ENCODE measurements at regions not wholly inside any gene's neighbourhood (a gene's known extent, or its start where the extent isn't known, plus 50 kb on each side); places are given as distances from the start of the nearest gene placed in this dataset.
A peak's percentile ranks its signal among the peaks of the same experiment; 100 is the strongest.

DNA sequence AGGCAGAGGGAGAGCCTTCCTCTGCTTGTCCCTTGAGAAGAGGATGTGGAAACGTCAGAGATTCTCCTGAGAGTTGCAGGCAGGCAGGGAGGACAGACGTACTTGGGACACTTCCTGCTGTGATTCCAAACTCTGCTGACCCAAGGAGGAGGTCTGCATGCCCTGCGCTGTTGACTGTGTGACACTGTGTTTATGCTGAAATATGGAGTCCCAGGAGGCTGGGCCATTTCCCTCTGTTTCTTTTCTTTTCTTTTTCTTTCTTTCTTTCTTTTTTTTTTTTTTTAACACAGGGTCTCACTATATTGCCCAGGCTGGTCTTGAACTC, 63.5 kb upstream of the BHLHE23 start:
- DNase-seq, result no peak

GRCh38 chr20:63068711-63069367, 62.1 kb upstream of the BHLHE23 start:
- no peak for DNase-seq

- DNase-seq, result no peak
Observed at GRCh38 chr20:63067721-63068560, 61.2 kb upstream of the BHLHE23 start.

DNA sequence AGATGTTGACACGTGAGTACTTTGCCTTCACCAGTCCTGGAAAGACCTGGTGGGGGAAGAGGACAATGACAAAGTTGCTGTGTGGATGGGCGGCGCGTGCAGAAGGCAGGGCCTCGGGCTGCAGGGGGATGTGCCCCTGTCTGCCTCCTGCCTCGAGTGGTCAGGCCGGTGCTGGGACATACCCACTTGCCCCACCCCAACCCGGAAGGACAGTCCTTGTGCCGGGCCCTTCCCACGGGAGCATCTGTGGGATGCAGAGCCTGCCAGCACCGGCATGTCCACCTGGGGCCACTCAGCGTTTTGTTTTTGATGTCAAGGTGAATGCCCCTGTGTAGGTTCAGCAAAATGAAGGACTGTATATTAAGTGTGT, 60.5 kb upstream of the BHLHE23 start:
- DNase-seq, result no peak

DNA sequence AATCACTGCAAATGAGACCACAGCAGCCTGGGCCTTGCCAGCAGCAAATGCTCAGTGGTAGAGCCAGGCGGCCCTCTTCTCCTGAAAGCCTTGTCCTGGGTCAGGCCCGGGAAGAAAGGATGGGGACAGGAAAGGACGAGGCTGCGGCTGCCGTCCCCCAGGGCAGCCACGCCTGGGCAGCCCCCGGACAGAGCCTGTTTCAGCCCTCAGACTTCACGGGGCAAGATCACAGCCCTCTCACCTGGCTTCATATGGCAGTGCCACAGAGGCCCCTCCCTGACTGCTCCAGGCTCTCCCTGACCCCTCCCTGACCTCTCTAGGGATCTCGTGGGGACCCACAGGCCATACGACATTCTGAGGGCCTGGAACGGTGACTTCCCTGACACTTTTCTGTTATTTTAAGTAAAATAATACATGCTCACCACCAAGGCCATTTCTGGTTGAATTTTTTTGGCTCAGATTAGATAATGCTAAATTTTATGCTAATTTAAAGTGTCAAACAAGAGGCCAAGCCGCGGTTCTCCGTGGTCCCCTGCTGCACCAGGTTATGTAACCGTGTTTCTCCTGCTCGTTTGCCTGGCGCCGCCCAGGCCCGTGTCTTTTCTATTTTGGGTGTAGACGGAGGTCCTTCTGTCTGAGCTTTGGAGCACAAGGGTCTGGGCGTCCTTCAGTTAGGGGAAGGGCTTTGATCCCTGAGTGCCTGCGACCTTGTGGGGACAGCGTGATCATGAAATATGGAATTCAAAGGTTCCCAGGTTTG, 59.9 kb upstream of the BHLHE23 start:
- no peak for DNase-seq

DNA sequence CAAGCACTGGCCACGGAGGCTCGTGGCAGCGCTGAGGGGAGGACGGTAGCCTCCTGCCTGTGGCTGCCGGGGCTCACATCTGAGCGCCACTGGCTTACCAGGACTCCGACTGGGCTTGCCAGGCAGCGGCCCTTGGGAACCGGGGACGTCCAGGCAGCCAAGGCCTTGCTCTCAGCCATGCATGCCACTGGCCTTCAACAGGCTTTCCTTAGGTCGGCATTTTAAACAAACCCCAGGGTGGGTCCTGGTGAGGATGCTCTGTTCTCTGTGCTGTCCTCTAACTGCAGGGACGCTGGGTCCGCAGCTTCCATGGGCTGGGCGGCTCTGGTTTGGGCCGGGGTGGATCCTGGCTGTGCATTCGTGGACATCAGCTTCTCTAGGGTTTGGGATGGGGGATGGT, 59.1 kb upstream of the BHLHE23 start:
- no peak for DNase-seq

- peak in 1 of 5 donors; percentile 2 for DNase-seq
Observed at GRCh38 chr20:63064745-63065711, 58.3 kb upstream of the BHLHE23 start.

GRCh38 chr20:63064310-63064709, 57.5 kb upstream of the BHLHE23 start:
- DNase-seq, result peak in 1 of 5 donors; percentile 4

GRCh38 chr20:63062188-63063140, 55.7 kb upstream of the BHLHE23 start:
- DNase-seq, result peak in 1 of 5 donors; percentile 0

- peak in 1 of 5 donors; percentile 0 for DNase-seq
Observed at GRCh38 chr20:63061771-63062100, 55.0 kb upstream of the BHLHE23 start.

DNA sequence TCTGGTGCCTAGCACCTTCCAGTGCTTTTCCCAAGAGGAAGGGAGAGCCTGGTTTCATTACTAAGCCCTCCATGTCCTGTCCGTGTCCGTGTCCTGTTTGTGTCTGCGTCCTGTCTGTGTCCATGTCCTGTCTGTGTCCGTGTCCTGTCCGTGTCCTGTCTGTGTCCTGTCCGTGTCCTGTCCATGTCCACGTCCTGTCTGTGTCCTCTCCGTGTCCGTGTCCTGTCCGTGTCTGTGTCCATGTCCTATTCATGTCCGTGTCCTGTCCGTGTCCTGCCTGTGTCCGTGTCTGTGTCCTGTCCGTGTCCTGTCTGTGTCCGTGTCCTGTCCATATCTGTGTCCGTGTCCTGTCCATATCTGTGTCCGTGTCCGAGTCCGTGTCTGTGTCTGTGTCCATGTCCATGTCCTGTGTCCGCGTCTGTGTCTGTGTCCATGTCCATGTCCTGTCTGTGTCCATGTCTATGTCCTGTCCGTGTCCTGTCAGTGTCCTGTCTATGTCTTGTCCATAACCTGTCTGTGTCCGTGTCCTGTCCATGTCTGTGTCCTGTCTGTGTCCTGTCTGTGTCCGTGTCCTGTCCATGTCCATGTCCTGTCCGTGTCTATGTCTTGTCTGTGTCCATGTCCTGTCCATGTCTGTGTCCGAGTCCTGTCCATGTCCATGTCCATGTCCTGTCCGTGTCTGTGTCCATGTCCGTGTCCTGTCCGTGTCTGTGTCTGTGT, 54.4 kb upstream of the BHLHE23 start:
- DNase-seq, result peak in 1 of 5 donors; percentile 0

GRCh38 chr20:63060057-63060991, 53.6 kb upstream of the BHLHE23 start:
- peak in 1 of 5 donors; percentile 6 for DNase-seq

DNA sequence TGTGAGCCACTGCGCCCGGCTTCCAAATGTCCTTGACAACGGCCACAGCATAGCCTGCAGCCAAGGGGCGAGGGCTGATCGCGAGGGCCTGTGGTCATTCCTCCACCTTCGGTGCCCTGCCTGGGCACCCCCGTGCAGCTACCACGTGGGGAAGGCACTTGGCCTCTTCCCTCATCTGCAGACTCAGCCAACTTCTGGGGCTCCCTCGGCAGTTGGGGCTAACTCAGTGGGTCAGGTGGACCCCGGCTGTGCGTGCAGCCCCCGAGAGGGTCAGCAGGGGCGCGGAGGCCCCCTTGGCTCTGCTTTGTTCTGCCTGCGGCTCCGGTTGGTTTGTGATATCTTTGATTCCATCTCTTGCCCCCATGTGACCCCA, 52.9 kb upstream of the BHLHE23 start:
- DNase-seq, result peak in 1 of 5 donors; percentile 2

DNA sequence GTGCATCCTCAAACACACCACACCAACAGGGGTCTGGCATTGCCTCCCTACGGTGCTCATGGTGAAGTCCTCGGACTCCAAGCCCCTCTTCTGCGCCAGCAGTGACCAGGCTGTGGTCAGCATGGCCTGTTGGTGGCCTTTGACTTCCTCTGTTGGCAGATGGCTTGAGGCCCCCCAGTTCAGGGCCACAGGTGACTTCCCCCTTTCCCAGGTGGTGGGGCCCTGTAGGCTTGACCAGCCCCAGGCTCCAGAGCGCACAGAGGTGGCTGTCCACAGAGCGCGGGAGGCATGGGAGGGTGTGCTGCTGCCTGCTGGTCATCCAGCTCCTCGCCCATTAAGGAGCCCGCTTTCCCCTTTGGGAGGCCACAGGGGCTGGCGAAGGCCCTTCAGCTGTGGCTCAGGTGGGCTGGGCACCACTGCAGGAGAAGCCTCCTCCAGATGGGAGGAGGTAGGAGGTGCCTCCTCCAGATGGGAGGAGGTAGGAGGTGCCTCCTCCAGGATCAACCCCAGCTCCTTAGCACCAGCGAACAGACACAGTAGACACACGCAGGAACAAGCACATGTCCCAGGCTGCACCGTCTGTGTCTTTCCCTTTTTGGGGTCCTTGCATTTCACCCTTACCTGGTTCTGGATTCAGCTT, 52.1 kb upstream of the BHLHE23 start:
- DNase-seq, result peak in 1 of 5 donors; percentile 6

DNA sequence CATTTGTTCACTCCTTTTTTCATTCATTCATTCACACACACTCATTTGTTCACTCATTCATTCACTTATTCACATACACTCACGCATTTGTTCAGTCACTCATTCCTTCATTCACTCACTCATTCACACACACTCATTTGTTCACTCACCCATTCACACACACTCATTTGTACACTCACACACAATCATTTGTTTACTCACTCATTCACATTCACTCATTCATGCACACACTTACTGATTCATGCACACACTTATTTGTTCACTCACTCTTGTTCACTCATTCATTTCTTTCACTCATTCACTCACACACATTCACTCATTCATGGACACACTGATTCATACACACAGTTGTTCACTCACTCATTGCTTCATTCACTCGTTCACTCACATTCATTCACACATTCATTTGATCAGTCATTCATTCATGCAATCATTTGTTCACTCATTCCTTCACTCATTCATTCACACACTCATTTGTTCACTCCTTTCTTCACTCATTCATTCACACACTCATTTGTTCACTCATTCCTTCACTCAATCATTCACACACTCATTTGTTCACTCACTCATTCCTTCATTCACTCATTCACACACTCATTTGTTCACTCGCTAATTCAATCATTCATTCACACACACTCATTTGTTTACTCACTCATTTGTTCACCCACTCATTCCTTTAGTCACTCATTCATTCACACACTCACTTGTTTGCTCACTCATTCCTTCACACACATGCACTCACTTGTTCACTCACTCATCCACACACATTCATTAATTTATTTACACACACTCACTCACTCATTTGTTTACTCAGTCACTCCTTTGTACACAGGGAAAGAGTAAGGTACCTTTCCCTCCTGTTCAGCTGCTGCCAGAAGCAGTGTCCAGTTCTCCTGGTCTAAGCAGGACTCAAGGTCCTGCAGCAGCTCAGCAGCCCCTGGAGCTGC, 50.7 kb upstream of the BHLHE23 start:
- no peak for DNase-seq

DNA sequence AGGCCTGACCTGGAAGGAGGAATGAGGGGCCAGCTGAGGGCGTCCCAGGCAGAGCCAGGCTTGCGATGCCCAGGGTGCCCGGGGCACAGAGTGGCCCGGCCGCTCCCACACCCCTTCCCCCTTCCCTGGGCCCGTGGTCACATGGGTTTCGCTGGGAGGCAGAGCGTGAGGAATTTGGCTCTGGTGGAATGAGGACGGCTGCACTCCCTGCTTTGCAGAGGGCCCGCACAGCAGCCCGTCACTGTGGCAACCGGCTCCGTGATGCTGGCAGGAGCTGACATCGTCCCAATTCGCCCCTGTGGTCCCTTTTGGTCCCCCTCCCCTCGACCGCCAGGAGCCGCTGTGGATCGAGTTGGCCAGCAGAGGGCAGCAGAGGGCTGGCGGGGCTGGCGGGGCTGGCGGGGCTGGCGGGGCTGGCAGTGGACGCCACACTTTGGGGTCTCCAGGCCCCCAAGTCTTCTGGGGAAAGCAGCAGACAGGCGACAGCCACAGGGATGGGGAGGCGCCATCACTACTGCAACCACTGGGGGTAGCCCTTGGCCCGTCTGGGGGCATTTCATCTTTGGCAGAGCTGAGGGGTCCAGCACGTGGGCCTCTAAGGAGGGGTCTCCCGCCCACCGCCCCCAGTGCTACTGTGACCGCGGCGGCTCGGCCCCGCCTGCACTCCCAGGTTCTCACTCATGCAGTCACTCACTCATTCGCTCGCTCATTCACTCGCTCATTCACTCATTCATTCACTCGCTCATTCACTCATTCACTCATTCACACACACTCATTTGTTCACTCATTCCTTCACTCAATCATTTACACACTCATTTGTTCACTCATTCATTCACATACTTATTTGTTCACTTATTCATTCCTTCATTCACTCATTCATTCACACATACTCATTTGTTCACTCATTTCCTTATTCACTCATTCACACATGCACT, 49.7 kb upstream of the BHLHE23 start:
- peak in 4 of 5 donors; percentile 22 to 31 (median 28) for DNase-seq
